Hepatocyte (in vitro differentiated cells): ENCODE measurements at regions not wholly inside any gene's neighbourhood (a gene's known extent, or its start where the extent isn't known, plus 50 kb on each side); places are given as distances from the start of the nearest gene placed in this dataset.

Experiments
- CTCF ChIP-seq: fragments of 200-600 bp; sonication (generic); IDR thresholded peaks from 2 replicates; pipeline ENCODE4 v1.5.1; 2016; ENCODE audit warnings: antibody characterized with exemption, mild to moderate bottlenecking; ENCODE audit not compliant: poor library complexity
- EZH2 ChIP-seq: fragments of 200-600 bp; sonication (generic); IDR thresholded peaks from 2 replicates; pipeline ENCODE4 v1.6.1; 2016; ENCODE audit warnings: antibody characterized with exemption, mild to moderate bottlenecking, borderline replicate concordance
- EZH2phosphoT487 ChIP-seq: fragments of 200-600 bp; sonication (generic); IDR thresholded peaks from one replicate; pipeline ENCODE4 v1.6.1; 2018; ENCODE audit warnings: antibody characterized with exemption, mild to moderate bottlenecking, low read depth, moderate library complexity; ENCODE audit not compliant: unreplicated experiment, severe bottlenecking

DNA sequence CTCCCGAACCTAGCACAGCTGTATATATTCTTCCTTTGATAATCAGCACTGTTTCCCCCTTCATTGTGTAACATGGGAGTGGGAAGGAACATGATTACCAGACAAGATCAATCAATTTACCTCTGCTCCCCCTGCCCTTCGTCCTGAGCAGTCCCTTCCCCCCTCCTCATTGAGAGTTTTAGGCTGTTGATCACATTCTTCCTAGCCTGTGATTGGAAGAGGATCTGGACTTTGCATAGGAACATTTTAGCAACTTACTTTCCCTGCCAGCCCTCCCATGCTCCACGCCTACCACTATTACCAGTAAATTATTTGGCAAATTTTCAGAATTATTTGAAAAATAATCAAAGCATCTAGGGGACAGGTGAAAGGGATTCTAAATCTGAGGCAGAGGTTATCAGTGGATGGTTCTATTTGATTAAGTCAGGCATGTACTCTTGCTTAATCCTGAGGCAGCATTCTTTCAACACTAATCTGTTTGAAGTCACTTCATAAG is 62.7 kb upstream of the ABCD3 start:
- TF ChIP-seq CTCF: no peak
- no peak for TF ChIP-seq EZH2
- TF ChIP-seq EZH2phosphoT487: no peak
